ENCODE measurements at regions not wholly inside any gene's neighbourhood (a gene's known extent, or its start where the extent isn't known, plus 50 kb on each side); places are given as distances from the start of the nearest gene placed in this dataset.

DNA sequence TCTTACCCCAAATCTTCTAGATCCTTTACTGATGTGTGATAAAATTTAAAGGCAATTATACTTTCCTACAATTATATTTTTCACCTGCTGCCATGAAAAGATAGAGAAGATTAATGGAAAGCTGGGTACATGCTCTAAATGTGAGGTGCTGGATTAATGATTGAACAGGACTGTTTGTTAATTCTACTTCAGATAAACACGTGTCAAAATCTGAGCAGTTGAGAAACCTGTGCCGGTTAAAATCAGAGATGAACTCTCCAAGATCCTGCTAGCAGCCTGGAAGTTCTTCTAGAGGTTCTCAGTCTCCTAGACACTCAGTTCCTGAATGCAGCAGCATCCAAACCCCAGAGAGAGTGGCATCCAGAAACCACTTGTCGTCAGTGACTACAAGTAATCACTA lies 69.2 kb downstream of the INHBA start:
- 78% methylated on average over 3 of the region's 3 CpGs for WGBS
- DNase-seq (ENCODE audit: low spot score in 2 of 2) = no peak
- TF ChIP-seq EP300 (IDR thresholded peaks at IDR 0.05) (no peak), POLR2AphosphoS5 (IDR thresholded peaks at IDR 0.05) (no peak), POLR2A (IDR thresholded peaks at IDR 0.05) (no peak)
- TF ChIP-seq, protein P1, sequence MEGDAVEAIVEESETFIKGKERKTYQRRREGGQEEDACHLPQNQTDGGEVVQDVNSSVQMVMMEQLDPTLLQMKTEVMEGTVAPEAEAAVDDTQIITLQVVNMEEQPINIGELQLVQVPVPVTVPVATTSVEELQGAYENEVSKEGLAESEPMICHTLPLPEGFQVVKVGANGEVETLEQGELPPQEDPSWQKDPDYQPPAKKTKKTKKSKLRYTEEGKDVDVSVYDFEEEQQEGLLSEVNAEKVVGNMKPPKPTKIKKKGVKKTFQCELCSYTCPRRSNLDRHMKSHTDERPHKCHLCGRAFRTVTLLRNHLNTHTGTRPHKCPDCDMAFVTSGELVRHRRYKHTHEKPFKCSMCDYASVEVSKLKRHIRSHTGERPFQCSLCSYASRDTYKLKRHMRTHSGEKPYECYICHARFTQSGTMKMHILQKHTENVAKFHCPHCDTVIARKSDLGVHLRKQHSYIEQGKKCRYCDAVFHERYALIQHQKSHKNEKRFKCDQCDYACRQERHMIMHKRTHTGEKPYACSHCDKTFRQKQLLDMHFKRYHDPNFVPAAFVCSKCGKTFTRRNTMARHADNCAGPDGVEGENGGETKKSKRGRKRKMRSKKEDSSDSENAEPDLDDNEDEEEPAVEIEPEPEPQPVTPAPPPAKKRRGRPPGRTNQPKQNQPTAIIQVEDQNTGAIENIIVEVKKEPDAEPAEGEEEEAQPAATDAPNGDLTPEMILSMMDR (IDR thresholded peaks at IDR 0.05) = no peak

GRCh38 chr7:41630741-41631140 lies 72.1 kb downstream of the INHBA start:
- no peaks in the 10 kb centered on the region for H3K27me3 ChIP-seq
- WGBS = 71% methylated on average over 4 of the region's 4 CpGs
- no peak for DNase-seq (ENCODE audit: low spot score in 2 of 2)
- no peaks in the 10 kb centered on the region for H3K9me3 ChIP-seq
- no peak overlapping the region for H3K4me3 ChIP-seq
- no peaks in the 10 kb centered on the region for H3K4me1 ChIP-seq
- no peak for TF ChIP-seq EP300 (IDR thresholded peaks at IDR 0.05)
- no peak for TF ChIP-seq POLR2A (IDR thresholded peaks at IDR 0.05)
- TF ChIP-seq POLR2AphosphoS5 (IDR thresholded peaks at IDR 0.05) = no peak
- TF ChIP-seq, protein P1 (IDR thresholded peaks at IDR 0.05) = no peak
- no peaks in the 10 kb centered on the region for H3K36me3 ChIP-seq
- no peak overlapping the region for H3K27ac ChIP-seq

More for the DNA sequence above, 69.2 kb downstream of the INHBA start:
- Histone ChIP-seq H3K4me3 (no peak overlapping the region), H3K27ac (no peak overlapping the region), H3K27me3 (no peaks in the 10 kb centered on the region), H3K4me1 (no peaks in the 10 kb centered on the region), H3K36me3 (no peaks in the 10 kb centered on the region), H3K9me3 (no peaks in the 10 kb centered on the region)

GRCh38 chr7:41629711-41630111 lies 73.2 kb downstream of the INHBA start:
- no peak overlapping the region for H3K4me3 ChIP-seq
- H3K27me3 ChIP-seq = no peaks in the 10 kb centered on the region
- peaks cover 4% of the 10 kb centered on the region for H3K4me1 ChIP-seq
- H3K36me3 ChIP-seq = no peaks in the 10 kb centered on the region
- WGBS = 50% methylated on average over 1 of the region's 1 CpG
- H3K9me3 ChIP-seq = no peaks in the 10 kb centered on the region
- DNase-seq (ENCODE audit: low spot score in 2 of 2) = no peak
- H3K27ac ChIP-seq = no peak overlapping the region
- TF ChIP-seq POLR2AphosphoS5 (IDR thresholded peaks at IDR 0.05) = no peak
- TF ChIP-seq, protein P1 (IDR thresholded peaks at IDR 0.05) = no peak
- no peak for TF ChIP-seq EP300 (IDR thresholded peaks at IDR 0.05)
- TF ChIP-seq POLR2A (IDR thresholded peaks at IDR 0.05) = no peak

DNA sequence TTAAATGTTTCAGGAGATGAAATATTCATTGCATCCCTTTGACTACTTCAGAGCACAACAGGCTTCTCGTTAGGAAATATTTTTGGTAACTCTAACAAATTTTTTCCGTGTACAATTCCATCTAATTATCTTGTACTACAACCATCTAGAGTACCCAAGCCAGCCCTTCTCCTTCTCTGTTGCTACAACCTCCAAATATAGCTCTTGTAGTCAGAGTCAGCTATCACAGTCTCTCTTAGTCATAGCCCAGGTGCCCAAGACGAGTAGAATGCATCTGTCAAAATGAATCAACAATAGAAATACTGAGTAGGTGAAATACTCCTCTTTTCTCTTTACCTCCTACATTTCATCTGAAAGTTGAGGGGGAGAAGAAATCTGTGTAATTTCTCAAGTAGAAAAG lies 74.0 kb downstream of the INHBA start:
- Histone ChIP-seq H3K36me3 (no peaks in the 10 kb centered on the region), H3K4me3 (no peak overlapping the region), H3K27me3 (no peaks in the 10 kb centered on the region), H3K9me3 (no peaks in the 10 kb centered on the region), H3K27ac (no peak overlapping the region), H3K4me1 (peaks cover 4% of the 10 kb centered on the region)
- no peak for DNase-seq (ENCODE audit: low spot score in 2 of 2)
- 50% methylated on average over 3 of the region's 3 CpGs for WGBS
- TF ChIP-seq POLR2A (IDR thresholded peaks at IDR 0.05) = no peak
- no peak for TF ChIP-seq EP300 (IDR thresholded peaks at IDR 0.05)
- no peak for TF ChIP-seq POLR2AphosphoS5 (IDR thresholded peaks at IDR 0.05)
- TF ChIP-seq, protein P1 (IDR thresholded peaks at IDR 0.05) = no peak

DNA sequence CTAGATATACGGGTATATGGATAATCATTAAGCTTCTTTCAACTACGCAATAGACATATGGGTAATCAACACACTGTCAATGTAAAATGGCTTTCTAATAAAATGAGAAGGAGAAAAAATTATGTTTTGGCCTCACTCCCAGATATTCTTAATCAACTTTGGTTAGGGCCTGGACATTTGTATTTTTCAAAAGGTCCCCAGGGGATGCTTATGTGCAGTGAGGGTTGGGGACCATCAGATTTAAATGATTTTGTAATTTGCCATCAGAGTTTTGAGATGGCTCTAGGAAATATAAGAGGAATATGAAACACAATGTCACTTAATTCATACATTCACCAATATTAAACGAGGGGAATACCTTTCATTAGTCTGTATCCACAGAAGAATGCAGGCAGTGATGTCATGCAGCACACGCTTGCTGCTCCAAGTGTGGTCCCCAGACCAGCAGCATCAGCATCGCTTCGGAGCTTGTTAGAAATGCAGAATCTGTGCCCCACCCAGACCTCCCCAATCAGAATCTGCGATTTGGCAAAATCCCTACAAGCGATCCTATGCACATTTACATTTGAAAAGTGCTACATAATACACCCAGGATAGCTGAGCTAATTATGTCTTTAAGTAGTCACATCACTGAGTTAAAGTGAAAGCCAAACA lies 75.1 kb downstream of the INHBA start:
- Histone ChIP-seq H3K27ac (no peak overlapping the region), H3K27me3 (no peaks in the 10 kb centered on the region), H3K4me1 (peaks cover 4% of the 10 kb centered on the region), H3K36me3 (no peaks in the 10 kb centered on the region), H3K9me3 (no peaks in the 10 kb centered on the region), H3K4me3 (no peak overlapping the region)
- 61% methylated on average over 8 of the region's 8 CpGs for WGBS
- TF ChIP-seq POLR2AphosphoS5 (IDR thresholded peaks at IDR 0.05) = no peak
- no peak for TF ChIP-seq EP300 (IDR thresholded peaks at IDR 0.05)
- no peak for TF ChIP-seq POLR2A (IDR thresholded peaks at IDR 0.05)
- TF ChIP-seq, protein P1 (IDR thresholded peaks at IDR 0.05) = no peak
- no peak for DNase-seq (ENCODE audit: low spot score in 2 of 2)

Measured in suprapubic skin (tissue), 4 donors.